Cerebellar cortex (tissue), 1 donor: ENCODE measurements at regions not wholly inside any gene's neighbourhood (a gene's known extent, or its start where the extent isn't known, plus 50 kb on each side); places are given as distances from the start of the nearest gene placed in this dataset.

ENCODE experiments used
- DNase-seq: peaks from one replicate; pipeline ENCODE4 v3.0.0-alpha.2; 2015; ENCODE audit warnings: low spot score

DNA sequence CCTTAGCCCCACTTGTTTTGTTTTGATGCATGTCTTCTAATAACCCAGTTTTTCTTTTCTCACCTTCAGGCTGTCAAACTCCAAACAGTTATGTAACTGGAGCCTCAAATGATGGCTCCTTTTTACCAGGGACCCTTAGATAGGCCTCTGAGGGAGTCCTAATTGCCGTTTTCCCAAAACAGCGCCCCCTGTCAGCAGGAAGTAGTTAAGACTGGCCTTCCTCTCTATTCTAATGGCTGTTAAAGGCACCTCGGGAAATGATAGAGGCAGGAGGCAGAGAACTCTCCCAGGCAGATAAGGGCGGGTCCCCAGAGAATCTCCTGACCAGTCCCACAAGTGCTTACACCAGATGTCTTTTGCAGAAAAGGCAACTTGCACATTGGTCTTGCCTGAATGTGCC, 123.2 kb downstream of the KCNS3 start:
- DNase-seq: no peak

DNA sequence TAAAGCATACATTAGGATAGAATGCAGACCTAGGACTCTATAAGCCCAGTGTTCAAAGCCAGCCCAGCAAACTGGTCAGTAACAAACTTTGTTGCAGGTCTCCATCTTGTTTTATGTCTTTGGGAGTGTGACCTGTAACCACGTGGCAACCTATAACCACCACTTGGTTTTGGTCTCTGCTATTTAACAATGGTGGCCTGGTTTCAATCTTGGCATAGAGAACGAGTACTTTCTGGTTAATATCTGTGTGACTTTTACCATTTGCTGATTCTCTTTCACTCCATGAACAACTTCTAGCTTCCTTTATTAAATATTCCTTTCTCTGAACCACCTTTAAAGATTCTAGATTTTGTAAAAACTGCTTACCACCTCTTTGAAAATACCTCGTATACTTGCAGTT, 118.5 kb downstream of the KCNS3 start:
- no peak for DNase-seq

DNA sequence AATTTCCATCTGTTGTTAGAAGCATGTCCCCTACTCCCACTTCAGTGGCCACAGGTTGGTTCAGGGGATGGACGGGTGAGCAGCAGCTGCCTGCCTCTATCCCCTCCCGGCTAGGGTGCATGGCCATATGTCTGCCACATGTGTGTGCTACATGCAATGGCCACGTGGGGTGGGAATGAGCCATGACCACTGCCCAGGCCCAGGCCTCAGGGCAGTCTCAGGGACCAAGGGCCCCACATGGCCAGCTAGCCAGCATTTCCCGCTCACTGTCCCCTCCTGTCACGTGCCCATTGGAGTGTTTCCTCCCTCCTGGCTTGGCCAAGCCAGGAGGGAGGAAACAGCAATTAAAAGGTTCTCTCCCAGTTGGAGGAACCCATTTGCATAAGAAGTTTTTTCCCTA, 117.1 kb downstream of the KCNS3 start:
- DNase-seq: no peak
